GM06990 (cell line): ENCODE measurements at regions not wholly inside any gene's neighbourhood (a gene's known extent, or its start where the extent isn't known, plus 50 kb on each side); places are given as distances from the start of the nearest gene placed in this dataset.

ENCODE experiments used
- DNase-seq: peaks from one replicate; pipeline ENCODE4 v3.0.0-alpha.2; 2011; ENCODE audit not compliant: insufficient read length; ENCODE audit errors: extremely low read depth
- H3K27me3 ChIP-seq: replicated peaks from 2 replicates; pipeline ENCODE4 v1.6.0; 2011; ENCODE audit warnings: low read length; ENCODE audit not compliant: control insufficient read depth, insufficient read depth
- H3K36me3 ChIP-seq: 2 replicates; pipeline ENCODE4 v1.5.1; 2011; ENCODE audit warnings: low read length; ENCODE audit not compliant: control insufficient read depth, insufficient read depth
- H3K4me3 ChIP-seq: replicated peaks from 2 replicates; pipeline ENCODE4 v1.5.1; 2011; ENCODE audit warnings: low read depth, mild to moderate bottlenecking, control low read depth, low read length
- CTCF ChIP-seq: IDR thresholded peaks from 2 replicates; pipeline ENCODE4 v1.5.1; 2011; ENCODE audit warnings: low read length, control low read depth, mild to moderate bottlenecking, inconsistent platforms; ENCODE audit not compliant: insufficient read depth, poor library complexity, severe bottlenecking

- H3K4me3 ChIP-seq = no peak overlapping the region
- no peaks in the 10 kb centered on the region for H3K36me3 ChIP-seq
- TF ChIP-seq CTCF = no peak
- no peak for DNase-seq
- no peaks in the 10 kb centered on the region; the same call in 1 of the 2 replicates for H3K27me3 ChIP-seq
Measured at GRCh38 chr20:52787962-52788361, 184.2 kb upstream of the TSHZ2 start.

GRCh38 chr20:52787216-52787615 is 184.9 kb upstream of the TSHZ2 start:
- H3K36me3 ChIP-seq = no peaks in the 10 kb centered on the region
- no peak overlapping the region for H3K4me3 ChIP-seq
- no peak for TF ChIP-seq CTCF
- DNase-seq = no peak
- H3K27me3 ChIP-seq = no peaks in the 10 kb centered on the region; the same call in 1 of the 2 replicates

GRCh38 chr20:52785679-52786078 is 186.5 kb upstream of the TSHZ2 start:
- no peaks in the 10 kb centered on the region; the same call in 1 of the 2 replicates for H3K27me3 ChIP-seq
- H3K36me3 ChIP-seq = no peaks in the 10 kb centered on the region
- H3K4me3 ChIP-seq = no peak overlapping the region
- DNase-seq = no peak
- no peak for TF ChIP-seq CTCF

DNA sequence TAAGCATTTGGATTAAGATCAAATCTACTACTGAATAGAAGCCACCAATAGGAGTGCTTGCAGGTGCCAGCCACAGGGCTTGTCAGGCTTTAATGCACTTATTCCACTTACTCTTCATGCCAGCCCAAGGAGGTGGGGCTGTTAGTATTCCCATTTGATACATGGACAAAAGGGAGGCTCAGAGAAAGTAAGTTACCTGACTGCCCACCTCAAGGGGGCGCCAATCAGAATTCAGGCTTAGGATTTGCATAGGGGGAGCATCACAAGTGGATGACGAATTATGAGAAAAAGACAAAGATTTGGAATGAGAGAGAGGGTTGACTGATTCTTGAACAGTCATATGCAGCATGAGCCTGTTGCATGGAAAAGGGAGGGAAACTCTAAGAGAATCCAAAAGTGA is 188.4 kb upstream of the TSHZ2 start:
- DNase-seq = no peak
- no peak overlapping the region for H3K4me3 ChIP-seq
- peak; percentile 25 for TF ChIP-seq CTCF
- H3K27me3 ChIP-seq = no peaks in the 10 kb centered on the region; the same call in 1 of the 2 replicates
- no peaks in the 10 kb centered on the region for H3K36me3 ChIP-seq

GRCh38 chr20:52780462-52780861 is 191.7 kb upstream of the TSHZ2 start:
- no peak for DNase-seq
- Histone ChIP-seq H3K4me3 (no peak overlapping the region), H3K36me3 (no peaks in the 10 kb centered on the region), H3K27me3 (no peaks in the 10 kb centered on the region; the same call in 1 of the 2 replicates)
- TF ChIP-seq CTCF = no peak

GRCh38 chr20:52779125-52779524 is 193.0 kb upstream of the TSHZ2 start:
- Histone ChIP-seq H3K4me3 (no peak overlapping the region), H3K27me3 (no peaks in the 10 kb centered on the region), H3K36me3 (no peaks in the 10 kb centered on the region)
- no peak for DNase-seq
- no peak for TF ChIP-seq CTCF
